ENCODE measurements at regions not wholly inside any gene's neighbourhood (a gene's known extent, or its start where the extent isn't known, plus 50 kb on each side); places are given as distances from the start of the nearest gene placed in this dataset.

DNA sequence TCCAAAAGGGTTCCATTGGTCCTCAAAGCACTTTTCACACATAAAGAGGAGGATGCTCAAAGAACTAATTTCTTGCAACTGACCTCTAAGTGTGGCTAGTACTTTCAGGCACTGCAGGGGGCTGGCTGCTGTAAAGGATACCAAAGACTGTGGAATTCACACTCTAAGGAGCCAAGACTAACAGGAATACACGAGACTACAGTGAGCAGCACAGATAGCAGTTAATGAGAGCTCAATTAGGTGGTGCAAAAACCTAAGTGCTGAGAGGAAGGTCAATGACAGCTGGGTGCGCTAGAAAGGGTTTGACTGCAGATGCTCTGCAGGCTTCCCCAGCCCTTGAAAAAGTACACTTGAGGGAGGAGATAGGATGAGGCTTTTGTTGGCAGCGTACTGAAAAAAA lies 124.3 kb upstream of the NTM start:
- H3K4me3 ChIP-seq (replicated peaks; ENCODE audit: insufficient read depth, low read length): no peak overlapping the region
- no peak overlapping the region for H3K27ac ChIP-seq (replicated peaks)
- peaks cover 13% of the 10 kb centered on the region for H3K27me3 ChIP-seq (ENCODE audit: insufficient read depth, poor library complexity, severe bottlenecking)
- TF ChIP-seq, protein P1, sequence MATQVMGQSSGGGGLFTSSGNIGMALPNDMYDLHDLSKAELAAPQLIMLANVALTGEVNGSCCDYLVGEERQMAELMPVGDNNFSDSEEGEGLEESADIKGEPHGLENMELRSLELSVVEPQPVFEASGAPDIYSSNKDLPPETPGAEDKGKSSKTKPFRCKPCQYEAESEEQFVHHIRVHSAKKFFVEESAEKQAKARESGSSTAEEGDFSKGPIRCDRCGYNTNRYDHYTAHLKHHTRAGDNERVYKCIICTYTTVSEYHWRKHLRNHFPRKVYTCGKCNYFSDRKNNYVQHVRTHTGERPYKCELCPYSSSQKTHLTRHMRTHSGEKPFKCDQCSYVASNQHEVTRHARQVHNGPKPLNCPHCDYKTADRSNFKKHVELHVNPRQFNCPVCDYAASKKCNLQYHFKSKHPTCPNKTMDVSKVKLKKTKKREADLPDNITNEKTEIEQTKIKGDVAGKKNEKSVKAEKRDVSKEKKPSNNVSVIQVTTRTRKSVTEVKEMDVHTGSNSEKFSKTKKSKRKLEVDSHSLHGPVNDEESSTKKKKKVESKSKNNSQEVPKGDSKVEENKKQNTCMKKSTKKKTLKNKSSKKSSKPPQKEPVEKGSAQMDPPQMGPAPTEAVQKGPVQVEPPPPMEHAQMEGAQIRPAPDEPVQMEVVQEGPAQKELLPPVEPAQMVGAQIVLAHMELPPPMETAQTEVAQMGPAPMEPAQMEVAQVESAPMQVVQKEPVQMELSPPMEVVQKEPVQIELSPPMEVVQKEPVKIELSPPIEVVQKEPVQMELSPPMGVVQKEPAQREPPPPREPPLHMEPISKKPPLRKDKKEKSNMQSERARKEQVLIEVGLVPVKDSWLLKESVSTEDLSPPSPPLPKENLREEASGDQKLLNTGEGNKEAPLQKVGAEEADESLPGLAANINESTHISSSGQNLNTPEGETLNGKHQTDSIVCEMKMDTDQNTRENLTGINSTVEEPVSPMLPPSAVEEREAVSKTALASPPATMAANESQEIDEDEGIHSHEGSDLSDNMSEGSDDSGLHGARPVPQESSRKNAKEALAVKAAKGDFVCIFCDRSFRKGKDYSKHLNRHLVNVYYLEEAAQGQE (IDR thresholded peaks at IDR 0.05; ENCODE audit: insufficient replicate concordance, low read depth): no peak
- DNase-seq (ENCODE audit: low read depth in 1 of 2, low spot score in 1 of 2): no peak

DNA sequence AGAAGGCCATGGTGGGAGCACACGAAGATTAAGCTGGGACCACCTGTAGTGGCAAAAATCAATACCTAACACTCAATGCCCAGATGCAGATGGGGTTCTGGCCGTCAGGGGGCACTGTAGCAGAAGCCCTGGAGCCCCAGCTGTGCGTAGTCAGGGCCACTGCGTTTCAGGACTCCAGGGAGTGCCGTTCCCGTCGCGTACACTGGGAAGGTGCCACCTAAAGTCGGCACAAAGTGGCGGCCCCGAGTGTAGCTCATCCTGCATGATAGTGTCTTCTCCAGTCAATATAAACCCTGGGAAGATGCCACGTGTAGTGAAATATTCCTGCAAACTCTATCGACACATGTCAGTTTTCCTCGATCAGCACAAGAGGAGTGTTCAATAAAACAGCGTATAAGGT lies 123.8 kb upstream of the NTM start:
- DNase-seq (ENCODE audit: low read depth in 1 of 2, low spot score in 1 of 2): peak in 1 of 2 experiments; percentile 22
- Histone ChIP-seq H3K4me3 (replicated peaks; ENCODE audit: insufficient read depth, low read length) (no peak overlapping the region), H3K27ac (replicated peaks) (no peak overlapping the region), H3K27me3 (ENCODE audit: insufficient read depth, poor library complexity, severe bottlenecking) (peaks cover 13% of the 10 kb centered on the region)
- TF ChIP-seq, protein P1 (IDR thresholded peaks at IDR 0.05; ENCODE audit: insufficient replicate concordance, low read depth): no peak
- TF ChIP-seq, protein P2, sequence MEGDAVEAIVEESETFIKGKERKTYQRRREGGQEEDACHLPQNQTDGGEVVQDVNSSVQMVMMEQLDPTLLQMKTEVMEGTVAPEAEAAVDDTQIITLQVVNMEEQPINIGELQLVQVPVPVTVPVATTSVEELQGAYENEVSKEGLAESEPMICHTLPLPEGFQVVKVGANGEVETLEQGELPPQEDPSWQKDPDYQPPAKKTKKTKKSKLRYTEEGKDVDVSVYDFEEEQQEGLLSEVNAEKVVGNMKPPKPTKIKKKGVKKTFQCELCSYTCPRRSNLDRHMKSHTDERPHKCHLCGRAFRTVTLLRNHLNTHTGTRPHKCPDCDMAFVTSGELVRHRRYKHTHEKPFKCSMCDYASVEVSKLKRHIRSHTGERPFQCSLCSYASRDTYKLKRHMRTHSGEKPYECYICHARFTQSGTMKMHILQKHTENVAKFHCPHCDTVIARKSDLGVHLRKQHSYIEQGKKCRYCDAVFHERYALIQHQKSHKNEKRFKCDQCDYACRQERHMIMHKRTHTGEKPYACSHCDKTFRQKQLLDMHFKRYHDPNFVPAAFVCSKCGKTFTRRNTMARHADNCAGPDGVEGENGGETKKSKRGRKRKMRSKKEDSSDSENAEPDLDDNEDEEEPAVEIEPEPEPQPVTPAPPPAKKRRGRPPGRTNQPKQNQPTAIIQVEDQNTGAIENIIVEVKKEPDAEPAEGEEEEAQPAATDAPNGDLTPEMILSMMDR (IDR thresholded peaks at IDR 0.05; ENCODE audit: insufficient read depth, low read length): peak; percentile 50

DNA sequence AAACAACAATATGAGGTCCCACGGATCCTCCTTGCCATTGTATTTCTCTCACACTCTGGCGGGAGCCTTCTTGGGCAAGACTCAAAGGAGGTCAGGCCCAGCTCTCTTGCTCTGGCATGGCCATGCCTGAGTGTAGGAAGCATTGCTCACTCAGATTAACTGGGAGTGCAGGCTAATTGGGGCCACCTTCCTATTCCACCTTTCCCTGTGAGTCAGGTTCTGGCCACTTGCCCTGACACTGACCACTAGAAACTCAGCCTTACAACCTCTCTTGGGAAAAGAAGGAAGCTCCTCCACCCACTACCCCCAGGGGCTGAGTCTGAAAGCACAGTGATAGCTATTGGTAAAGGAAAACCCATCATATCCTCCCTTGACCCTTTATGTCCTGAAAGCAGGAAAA lies 121.8 kb upstream of the NTM start:
- Histone ChIP-seq H3K4me3 (replicated peaks; ENCODE audit: insufficient read depth, low read length) (no peak overlapping the region), H3K27me3 (ENCODE audit: insufficient read depth, poor library complexity, severe bottlenecking) (peaks cover 13% of the 10 kb centered on the region), H3K27ac (replicated peaks) (no peak overlapping the region)
- DNase-seq (ENCODE audit: low read depth in 1 of 2, low spot score in 1 of 2): no peak
- no peak for TF ChIP-seq GABPA (IDR thresholded peaks at IDR 0.05; ENCODE audit: low read depth)
- TF ChIP-seq, protein P1 (IDR thresholded peaks at IDR 0.05; ENCODE audit: insufficient replicate concordance, low read depth): no peak
- TF ChIP-seq POLR2AphosphoS5 (IDR thresholded peaks at IDR 0.05; ENCODE audit: low read depth): no peak
- no peak for TF ChIP-seq SPI1 (IDR thresholded peaks at IDR 0.05; ENCODE audit: borderline replicate concordance, low read depth)
- TF ChIP-seq, protein P2 (IDR thresholded peaks at IDR 0.05; ENCODE audit: insufficient read depth, low read length): no peak

DNA sequence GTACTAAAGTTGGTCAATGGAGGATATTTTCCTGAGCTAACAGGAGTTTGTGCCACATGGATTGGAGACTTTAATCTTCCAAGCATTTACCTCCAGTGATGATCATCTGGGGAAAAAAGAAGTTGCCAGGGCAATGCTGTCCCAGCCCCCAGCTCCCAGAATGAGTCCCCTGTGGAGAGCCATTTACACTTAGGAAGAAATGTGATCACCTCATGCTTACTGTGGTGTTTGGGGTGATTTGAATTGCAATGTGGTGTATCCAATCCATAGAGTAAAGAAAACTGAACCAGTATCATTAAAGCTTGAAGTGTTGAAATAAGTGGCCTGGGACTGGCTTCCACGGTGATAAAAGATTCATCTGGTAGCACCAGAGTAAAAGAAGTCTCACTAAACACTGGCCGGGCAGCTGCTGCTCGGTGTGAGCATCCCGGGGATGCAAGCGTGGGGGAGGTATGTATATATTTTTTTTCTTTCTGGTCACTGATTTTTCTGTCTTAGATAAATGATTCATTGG lies 117.2 kb upstream of the NTM start:
- no peak for DNase-seq (ENCODE audit: low read depth in 1 of 2, low spot score in 1 of 2)
- no peak overlapping the region for H3K27ac ChIP-seq (replicated peaks)
- TF ChIP-seq POLR2AphosphoS5 (IDR thresholded peaks at IDR 0.05; ENCODE audit: low read depth) (no peak), SPI1 (IDR thresholded peaks at IDR 0.05; ENCODE audit: borderline replicate concordance, low read depth) (no peak), GABPA (IDR thresholded peaks at IDR 0.05; ENCODE audit: low read depth) (no peak)
- TF ChIP-seq, protein P1 (IDR thresholded peaks at IDR 0.05; ENCODE audit: insufficient replicate concordance, low read depth): no peak
- TF ChIP-seq, protein P2 (IDR thresholded peaks at IDR 0.05; ENCODE audit: insufficient read depth, low read length): no peak
- H3K27me3 ChIP-seq (ENCODE audit: insufficient read depth, poor library complexity, severe bottlenecking): peaks cover 4% of the 10 kb centered on the region
- no peak overlapping the region for H3K4me3 ChIP-seq (replicated peaks; ENCODE audit: insufficient read depth, low read length)

Measured in HL-60 (cell line).